OCI-LY1 (cell line): ENCODE measurements at regions not wholly inside any gene's neighbourhood (a gene's known extent, or its start where the extent isn't known, plus 50 kb on each side); places are given as distances from the start of the nearest gene placed in this dataset.

Experiments used
- CTCF ChIP-seq: fragments of 200-600 bp; sonication (generic), shearing (Covaris generic); IDR thresholded peaks from 2 replicates; pipeline ENCODE4 v1.5.1; 2017; ENCODE audit warnings: mild to moderate bottlenecking, antibody characterized with exemption, low read length, moderate library complexity, mixed read lengths
- EZH2 ChIP-seq: fragments of 200-600 bp; sonication (generic), shearing (Covaris generic); IDR thresholded peaks from 2 replicates; pipeline ENCODE4 v1.8.0; 2017; ENCODE audit warnings: borderline replicate concordance, mixed run types, mild to moderate bottlenecking, antibody characterized with exemption, low read length, moderate library complexity, mixed read lengths

- no peak for TF ChIP-seq CTCF
- no peak for TF ChIP-seq EZH2
Measured at GRCh38 chr2:10245021-10245420, 57.7 kb upstream of the HPCAL1 start.
